ENCODE measurements at regions not wholly inside any gene's neighbourhood (a gene's known extent, or its start where the extent isn't known, plus 50 kb on each side); places are given as distances from the start of the nearest gene placed in this dataset.

GRCh38 chr1:106814418-106814817 is 242.1 kb upstream of the PRMT6 start:
- no peak overlapping the region for H3K27ac ChIP-seq
- no peaks in the 10 kb centered on the region for H3K4me1 ChIP-seq (replicated peaks)
- no peaks in the 10 kb centered on the region for H3K27me3 ChIP-seq (replicated peaks; ENCODE audit: insufficient read depth)
- WGBS = 33% methylated on average over 2 of the region's 2 CpGs
- no peak for TF ChIP-seq CTCF (IDR thresholded peaks at IDR 0.05)
- TF ChIP-seq POLR2A (IDR thresholded peaks at IDR 0.05) = no peak
- TF ChIP-seq POLR2AphosphoS5 (IDR thresholded peaks at IDR 0.05) = no peak
- DNase-seq (ENCODE audit: low spot score) = no peak
- no peak overlapping the region for H3K4me3 ChIP-seq
- H3K9me3 ChIP-seq = no peaks in the 10 kb centered on the region
- H3K36me3 ChIP-seq = no peaks in the 10 kb centered on the region
- intact Hi-C loops (cut with DNase I) = no loop called here

GRCh38 chr1:106817575-106817974 is 238.9 kb upstream of the PRMT6 start:
- Histone ChIP-seq H3K27me3 (replicated peaks; ENCODE audit: insufficient read depth) (no peaks in the 10 kb centered on the region), H3K4me3 (no peak overlapping the region), H3K4me1 (replicated peaks) (no peaks in the 10 kb centered on the region), H3K27ac (no peak overlapping the region), H3K9me3 (no peaks in the 10 kb centered on the region), H3K36me3 (no peaks in the 10 kb centered on the region)
- WGBS = 60% methylated on average over 1 of the region's 1 CpG
- no peak for TF ChIP-seq POLR2AphosphoS5 (IDR thresholded peaks at IDR 0.05)
- no peak for TF ChIP-seq POLR2A (IDR thresholded peaks at IDR 0.05)
- TF ChIP-seq CTCF (IDR thresholded peaks at IDR 0.05) = no peak
- intact Hi-C loops (cut with DNase I) = no loop called here
- no peak for DNase-seq (ENCODE audit: low spot score)

GRCh38 chr1:106831511-106831910 is 225.0 kb upstream of the PRMT6 start:
- intact Hi-C loops (cut with DNase I) = no loop called here
- DNase-seq (ENCODE audit: low spot score) = no peak
- H3K27me3 ChIP-seq (replicated peaks; ENCODE audit: insufficient read depth) = no peaks in the 10 kb centered on the region
- no peak overlapping the region for H3K27ac ChIP-seq
- H3K4me3 ChIP-seq = no peak overlapping the region
- no peak for TF ChIP-seq POLR2AphosphoS5 (IDR thresholded peaks at IDR 0.05)
- TF ChIP-seq POLR2A (IDR thresholded peaks at IDR 0.05) = no peak
- no peak for TF ChIP-seq CTCF (IDR thresholded peaks at IDR 0.05)
- H3K36me3 ChIP-seq = no peaks in the 10 kb centered on the region
- H3K4me1 ChIP-seq (replicated peaks) = no peaks in the 10 kb centered on the region
- no peaks in the 10 kb centered on the region for H3K9me3 ChIP-seq

- intact Hi-C loops (cut with DNase I) = no loop called here
- H3K9me3 ChIP-seq = no peaks in the 10 kb centered on the region
- H3K4me1 ChIP-seq (replicated peaks) = no peaks in the 10 kb centered on the region
- H3K27me3 ChIP-seq (replicated peaks; ENCODE audit: insufficient read depth) = no peaks in the 10 kb centered on the region
- no peak overlapping the region for H3K27ac ChIP-seq
- no peak for DNase-seq (ENCODE audit: low spot score)
- no peak for TF ChIP-seq CTCF (IDR thresholded peaks at IDR 0.05)
- no peak for TF ChIP-seq POLR2A (IDR thresholded peaks at IDR 0.05)
- no peak for TF ChIP-seq POLR2AphosphoS5 (IDR thresholded peaks at IDR 0.05)
- H3K4me3 ChIP-seq = no peak overlapping the region
- H3K36me3 ChIP-seq = no peaks in the 10 kb centered on the region
- WGBS = 63% methylated on average over 2 of the region's 2 CpGs
These were observed 219.8 kb upstream of the PRMT6 start for GRCh38 chr1:106836708-106837107.

GRCh38 chr1:106843518-106843917 is 213.0 kb upstream of the PRMT6 start:
- no peak for DNase-seq (ENCODE audit: low spot score)
- intact Hi-C loops (cut with DNase I) = no loop called here
- Histone ChIP-seq H3K4me1 (replicated peaks) (no peaks in the 10 kb centered on the region), H3K27me3 (replicated peaks; ENCODE audit: insufficient read depth) (no peaks in the 10 kb centered on the region), H3K36me3 (no peaks in the 10 kb centered on the region), H3K9me3 (no peaks in the 10 kb centered on the region), H3K4me3 (no peak overlapping the region), H3K27ac (no peak overlapping the region)
- TF ChIP-seq POLR2A (IDR thresholded peaks at IDR 0.05) = no peak
- TF ChIP-seq CTCF (IDR thresholded peaks at IDR 0.05) = no peak
- TF ChIP-seq POLR2AphosphoS5 (IDR thresholded peaks at IDR 0.05) = no peak
- 22% methylated on average over 4 of the region's 4 CpGs for WGBS
